ENCODE measurements at regions not wholly inside any gene's neighbourhood (a gene's known extent, or its start where the extent isn't known, plus 50 kb on each side); places are given as distances from the start of the nearest gene placed in this dataset.
A peak's percentile ranks its signal among the peaks of the same experiment; 100 is the strongest.

GRCh38 chr2:220887271-220887870 lies 684.7 kb downstream of the EPHA4 start:
- TF ChIP-seq CTCF (IDR thresholded peaks at IDR 0.05; ENCODE audit: insufficient read depth, low read depth, low read length): no peak
- ChIA-PET POLR2A (no interaction called here), CTCF (no interaction called here)
- no peak for DNase-seq (ENCODE audit: low read depth)
- H3K4me3 ChIP-seq (ENCODE audit: low read depth, low read length): no peak overlapping the region
- H3K36me3 ChIP-seq (ENCODE audit: control insufficient read depth, insufficient read depth, low read length): no peaks in the 10 kb centered on the region
- H3K27me3 ChIP-seq (ENCODE audit: control insufficient read depth, insufficient read depth, low read length): no peaks in the 10 kb centered on the region

GRCh38 chr2:220887876-220888275 lies 684.2 kb downstream of the EPHA4 start:
- ChIA-PET POLR2A (no interaction called here), CTCF (no interaction called here)
- Histone ChIP-seq H3K4me3 (ENCODE audit: low read depth, low read length) (no peak overlapping the region), H3K36me3 (ENCODE audit: control insufficient read depth, insufficient read depth, low read length) (no peaks in the 10 kb centered on the region), H3K27me3 (ENCODE audit: control insufficient read depth, insufficient read depth, low read length) (no peaks in the 10 kb centered on the region)
- no peak for DNase-seq (ENCODE audit: low read depth)
- TF ChIP-seq CTCF (IDR thresholded peaks at IDR 0.05; ENCODE audit: insufficient read depth, low read depth, low read length): no peak

- Histone ChIP-seq H3K27me3 (ENCODE audit: control insufficient read depth, insufficient read depth, low read length) (no peaks in the 10 kb centered on the region), H3K36me3 (ENCODE audit: control insufficient read depth, insufficient read depth, low read length) (no peaks in the 10 kb centered on the region), H3K4me3 (ENCODE audit: low read depth, low read length) (no peak overlapping the region)
- CTCF ChIA-PET: interaction anchor here (1.0 to 1.7 kb wide), 2 partner anchors 25 to 683 kb away, joined by 3 to 4 read pairs; no protein-coding TSS in a partner anchor
- DNase-seq (ENCODE audit: low read depth): no peak
- no peak for TF ChIP-seq CTCF (IDR thresholded peaks at IDR 0.05; ENCODE audit: insufficient read depth, low read depth, low read length)
- POLR2A ChIA-PET: no interaction called here
These were observed 681.2 kb downstream of the EPHA4 start for GRCh38 chr2:220890931-220891330.

GRCh38 chr2:220891405-220891804 lies 680.7 kb downstream of the EPHA4 start:
- H3K27me3 ChIP-seq (ENCODE audit: control insufficient read depth, insufficient read depth, low read length): no peaks in the 10 kb centered on the region
- no peaks in the 10 kb centered on the region for H3K36me3 ChIP-seq (ENCODE audit: control insufficient read depth, insufficient read depth, low read length)
- no peak overlapping the region for H3K4me3 ChIP-seq (ENCODE audit: low read depth, low read length)
- CTCF ChIA-PET: interaction anchor here (1.0 to 1.7 kb wide), 2 partner anchors 25 to 683 kb away, joined by 3 to 4 read pairs; no protein-coding TSS in a partner anchor
- DNase-seq (ENCODE audit: low read depth): peak; percentile 33
- TF ChIP-seq CTCF (IDR thresholded peaks at IDR 0.05; ENCODE audit: insufficient read depth, low read depth, low read length): no peak
- POLR2A ChIA-PET: no interaction called here

GRCh38 chr2:220892018-220892634 lies 680.0 kb downstream of the EPHA4 start:
- Histone ChIP-seq H3K36me3 (ENCODE audit: control insufficient read depth, insufficient read depth, low read length) (no peaks in the 10 kb centered on the region), H3K4me3 (ENCODE audit: low read depth, low read length) (no peak overlapping the region), H3K27me3 (ENCODE audit: control insufficient read depth, insufficient read depth, low read length) (no peaks in the 10 kb centered on the region)
- DNase-seq (ENCODE audit: low read depth): no peak
- POLR2A ChIA-PET: no interaction called here
- CTCF ChIA-PET: interaction anchor here (1.0 kb wide), 1 partner anchor 24 kb away, joined by 3 read pairs; no protein-coding TSS in a partner anchor
- TF ChIP-seq CTCF (IDR thresholded peaks at IDR 0.05; ENCODE audit: insufficient read depth, low read depth, low read length): no peak
